ENCODE measurements at regions not wholly inside any gene's neighbourhood (a gene's known extent, or its start where the extent isn't known, plus 50 kb on each side); places are given as distances from the start of the nearest gene placed in this dataset.

GRCh38 chr6:125570526-125570925, 178.9 kb upstream of the HEY2 start:
- POLR2A ChIA-PET = no interaction called here
- no peaks in the 10 kb centered on the region for H3K9me3 Mint-ChIP-seq
- H3K27ac Mint-ChIP-seq = no peak overlapping the region
- CTCF ChIA-PET = no interaction called here
- ATAC-seq (ENCODE audit: poor library complexity) = no peak
- Histone ChIP-seq H3K4me1 (ENCODE audit: insufficient read depth, low read length) (no peaks in the 10 kb centered on the region), H3K36me3 (ENCODE audit: insufficient read depth, low read length) (no peaks in the 10 kb centered on the region), H3K27ac (ENCODE audit: low read depth in 1 of 2, low read length in 2 of 2) (no peak overlapping the region), H3K27me3 (ENCODE audit: control insufficient read depth in 1 of 2, insufficient read depth in 2 of 2, low read length in 2 of 2) (peaks cover 0 to 7% of the 10 kb centered on the region in 2 experiments), H3K9me3 (ENCODE audit: control insufficient read depth in 1 of 2, insufficient read depth in 1 of 2, low read length in 2 of 2) (no peaks in the 10 kb centered on the region), H3K4me3 (ENCODE audit: low read length) (no peak overlapping the region)
- DNase-seq = no peak
- no peak overlapping the region for H3K4me3 Mint-ChIP-seq
- intact Hi-C loops (cut with DNase I, micrococcal nuclease) = no loop called here
- no peaks in the 10 kb centered on the region for H3K4me1 Mint-ChIP-seq (ENCODE audit: low read depth)
- no peak for TF ChIP-seq CTCF (IDR thresholded peaks at IDR 0.05)
- peaks cover 15% of the 10 kb centered on the region for H3K27me3 Mint-ChIP-seq
- no peaks in the 10 kb centered on the region for H3K36me3 Mint-ChIP-seq (ENCODE audit: low read depth)

GRCh38 chr6:125571207-125571755, 178.2 kb upstream of the HEY2 start:
- H3K27ac ChIP-seq (ENCODE audit: low read depth in 1 of 2, low read length in 2 of 2) = no peak overlapping the region
- no peak for TF ChIP-seq CTCF (IDR thresholded peaks at IDR 0.05)
- no peak for DNase-seq
- peaks cover 0 to 7% of the 10 kb centered on the region in 2 experiments for H3K27me3 ChIP-seq (ENCODE audit: control insufficient read depth in 1 of 2, insufficient read depth in 2 of 2, low read length in 2 of 2)
- POLR2A ChIA-PET = no interaction called here
- Mint-ChIP-seq H3K27ac (no peak overlapping the region), H3K4me1 (ENCODE audit: low read depth) (no peaks in the 10 kb centered on the region), H3K4me3 (no peak overlapping the region), H3K36me3 (ENCODE audit: low read depth) (no peaks in the 10 kb centered on the region), H3K9me3 (no peaks in the 10 kb centered on the region), H3K27me3 (peaks cover 14% of the 10 kb centered on the region)
- no peak for ATAC-seq (ENCODE audit: poor library complexity)
- H3K4me3 ChIP-seq (ENCODE audit: low read length) = no peak overlapping the region
- H3K36me3 ChIP-seq (ENCODE audit: insufficient read depth, low read length) = no peaks in the 10 kb centered on the region
- no peaks in the 10 kb centered on the region for H3K4me1 ChIP-seq (ENCODE audit: insufficient read depth, low read length)
- no peaks in the 10 kb centered on the region for H3K9me3 ChIP-seq (ENCODE audit: control insufficient read depth in 1 of 2, insufficient read depth in 1 of 2, low read length in 2 of 2)
- intact Hi-C loops (cut with DNase I, micrococcal nuclease) = no loop called here
- CTCF ChIA-PET = no interaction called here

- Mint-ChIP-seq H3K4me3 (no peak overlapping the region), H3K4me1 (ENCODE audit: low read depth) (no peaks in the 10 kb centered on the region), H3K27ac (no peak overlapping the region), H3K36me3 (ENCODE audit: low read depth) (no peaks in the 10 kb centered on the region), H3K27me3 (peaks cover 24% of the 10 kb centered on the region), H3K9me3 (no peaks in the 10 kb centered on the region)
- Histone ChIP-seq H3K27me3 (ENCODE audit: control insufficient read depth in 1 of 2, insufficient read depth in 2 of 2, low read length in 2 of 2) (peaks cover 0 to 7% of the 10 kb centered on the region in 2 experiments), H3K4me3 (ENCODE audit: low read length) (no peak overlapping the region), H3K27ac (ENCODE audit: low read depth in 1 of 2, low read length in 2 of 2) (no peak overlapping the region), H3K9me3 (ENCODE audit: control insufficient read depth in 1 of 2, insufficient read depth in 1 of 2, low read length in 2 of 2) (no peaks in the 10 kb centered on the region), H3K4me1 (ENCODE audit: insufficient read depth, low read length) (no peaks in the 10 kb centered on the region), H3K36me3 (ENCODE audit: insufficient read depth, low read length) (no peaks in the 10 kb centered on the region)
- ChIA-PET POLR2A (no interaction called here), CTCF (no interaction called here)
- intact Hi-C loops (cut with DNase I, micrococcal nuclease) = no loop called here
- DNase-seq (no peak), ATAC-seq (ENCODE audit: poor library complexity) (no peak)
- no peak for TF ChIP-seq CTCF (IDR thresholded peaks at IDR 0.05)
Measured at GRCh38 chr6:125574604-125575003, 174.8 kb upstream of the HEY2 start.
